SK-N-SH treated with all-trans-retinoic acid at 6 μM for 48 hours (cell line): ENCODE measurements at regions not wholly inside any gene's neighbourhood (a gene's known extent, or its start where the extent isn't known, plus 50 kb on each side); places are given as distances from the start of the nearest gene placed in this dataset.

ENCODE experiments used
- ARNTL ChIP-seq: fragments of 450-650 bp; formaldehyde crosslinking; IDR thresholded peaks from 2 replicates; pipeline ENCODE4 v1.5.0; 2020; ENCODE audit warnings: low read depth, mild to moderate bottlenecking, moderate library complexity, borderline replicate concordance
- BACH2 ChIP-seq: fragments of 250-450 bp; sonication (Bioruptor Pico); IDR thresholded peaks from 2 replicates; pipeline ENCODE4 v1.9.0; 2021; ENCODE audit warnings: mild to moderate bottlenecking, borderline replicate concordance
- ESRRG ChIP-seq: fragments of 250-450 bp; sonication (Bioruptor Pico); IDR thresholded peaks from 2 replicates; pipeline ENCODE4 v1.6.1; 2021; ENCODE audit warnings: mild to moderate bottlenecking
- GLIS3 ChIP-seq: fragments of 250-450 bp; sonication (Bioruptor Pico); IDR thresholded peaks from 2 replicates; pipeline ENCODE4 v1.5.0; 2020; ENCODE audit warnings: mild to moderate bottlenecking, moderate library complexity
- OSR1 ChIP-seq: fragments of 250-450 bp; sonication (Bioruptor Pico); IDR thresholded peaks from 2 replicates; pipeline ENCODE4 v1.8.0; 2022; ENCODE audit warnings: moderate library complexity, mild to moderate bottlenecking, inconsistent platforms
- TCF4 ChIP-seq: fragments of 250-450 bp; sonication (Bioruptor Pico); IDR thresholded peaks from 2 replicates; pipeline ENCODE4 v1.8.0; 2021; ENCODE audit warnings: mild to moderate bottlenecking, moderate library complexity, borderline replicate concordance
- ZC3H10 ChIP-seq: fragments of 250-450 bp; sonication (Bioruptor Pico); IDR thresholded peaks from 2 replicates; pipeline ENCODE4 v1.5.1; 2021; ENCODE audit warnings: mild to moderate bottlenecking, moderate library complexity
- ZFP30 ChIP-seq: fragments of 450-650 bp; formaldehyde crosslinking; IDR thresholded peaks from 2 replicates; pipeline ENCODE4 v1.5.0; 2022; ENCODE audit warnings: mild to moderate bottlenecking, moderate library complexity
- ZNF565 ChIP-seq: fragments of 450-650 bp; formaldehyde crosslinking; conservative IDR thresholded peaks from 2 replicates; pipeline ENCODE4 v1.5.0; 2020; ENCODE audit warnings: low read depth, mild to moderate bottlenecking, moderate library complexity
- ZNF8 ChIP-seq: fragments of 450-650 bp; formaldehyde crosslinking; IDR thresholded peaks from 2 replicates; pipeline ENCODE4 v1.5.0; 2020; ENCODE audit warnings: mild to moderate bottlenecking, moderate library complexity
- TF ChIP-seq, protein P1 (sequence below): fragments of 250-450 bp; sonication (Bioruptor Pico); IDR thresholded peaks from 2 replicates; pipeline ENCODE4 v1.8.0; 2020; ENCODE audit warnings: mild to moderate bottlenecking, moderate library complexity, borderline replicate concordance
- TF ChIP-seq, protein P2 (sequence below): fragments of 250-450 bp; sonication (Bioruptor Pico); IDR thresholded peaks from 2 replicates; pipeline ENCODE4 v1.5.0; 2020; ENCODE audit warnings: mild to moderate bottlenecking, moderate library complexity
- TF ChIP-seq, protein P3 (sequence below): fragments of 250-450 bp; sonication (Bioruptor Pico); IDR thresholded peaks from 2 replicates; pipeline ENCODE4 v1.5.1; 2021; ENCODE audit warnings: mild to moderate bottlenecking, moderate library complexity

DNA sequence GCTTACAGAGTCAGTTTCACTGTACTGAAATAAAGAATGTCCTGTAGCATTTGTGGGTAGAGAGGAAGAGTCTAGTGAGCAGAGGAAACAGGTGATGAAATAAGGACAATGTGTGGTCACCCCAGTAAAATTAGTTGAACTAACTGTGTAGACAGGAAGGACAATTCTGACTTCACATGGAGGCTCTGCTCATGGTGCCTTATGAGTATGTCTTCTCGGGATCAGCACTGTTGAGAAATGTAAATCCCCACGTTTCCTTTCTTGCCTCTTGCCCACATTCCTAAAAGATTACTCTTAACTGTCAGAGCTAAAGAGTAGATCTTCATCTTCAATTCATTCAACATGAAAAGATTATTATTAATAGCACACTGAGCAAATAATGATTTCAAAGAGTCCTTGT, 113.2 kb upstream of the FLRT2 start:
- no peak for TF ChIP-seq OSR1 (CRISPR knock-in tag)
- TF ChIP-seq GLIS3 (CRISPR knock-in tag): no peak
- TF ChIP-seq ESRRG (CRISPR knock-in tag): no peak
- TF ChIP-seq ZC3H10: no peak
- no peak for TF ChIP-seq ARNTL (CRISPR knock-in tag)
- TF ChIP-seq BACH2 (CRISPR knock-in tag): no peak
- TF ChIP-seq, protein P1, sequence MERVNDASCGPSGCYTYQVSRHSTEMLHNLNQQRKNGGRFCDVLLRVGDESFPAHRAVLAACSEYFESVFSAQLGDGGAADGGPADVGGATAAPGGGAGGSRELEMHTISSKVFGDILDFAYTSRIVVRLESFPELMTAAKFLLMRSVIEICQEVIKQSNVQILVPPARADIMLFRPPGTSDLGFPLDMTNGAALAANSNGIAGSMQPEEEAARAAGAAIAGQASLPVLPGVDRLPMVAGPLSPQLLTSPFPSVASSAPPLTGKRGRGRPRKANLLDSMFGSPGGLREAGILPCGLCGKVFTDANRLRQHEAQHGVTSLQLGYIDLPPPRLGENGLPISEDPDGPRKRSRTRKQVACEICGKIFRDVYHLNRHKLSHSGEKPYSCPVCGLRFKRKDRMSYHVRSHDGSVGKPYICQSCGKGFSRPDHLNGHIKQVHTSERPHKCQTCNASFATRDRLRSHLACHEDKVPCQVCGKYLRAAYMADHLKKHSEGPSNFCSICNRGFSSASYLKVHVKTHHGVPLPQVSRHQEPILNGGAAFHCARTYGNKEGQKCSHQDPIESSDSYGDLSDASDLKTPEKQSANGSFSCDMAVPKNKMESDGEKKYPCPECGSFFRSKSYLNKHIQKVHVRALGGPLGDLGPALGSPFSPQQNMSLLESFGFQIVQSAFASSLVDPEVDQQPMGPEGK (CRISPR knock-in tag): no peak
- no peak for TF ChIP-seq ZNF8 (CRISPR knock-in tag)
- TF ChIP-seq, protein P2, sequence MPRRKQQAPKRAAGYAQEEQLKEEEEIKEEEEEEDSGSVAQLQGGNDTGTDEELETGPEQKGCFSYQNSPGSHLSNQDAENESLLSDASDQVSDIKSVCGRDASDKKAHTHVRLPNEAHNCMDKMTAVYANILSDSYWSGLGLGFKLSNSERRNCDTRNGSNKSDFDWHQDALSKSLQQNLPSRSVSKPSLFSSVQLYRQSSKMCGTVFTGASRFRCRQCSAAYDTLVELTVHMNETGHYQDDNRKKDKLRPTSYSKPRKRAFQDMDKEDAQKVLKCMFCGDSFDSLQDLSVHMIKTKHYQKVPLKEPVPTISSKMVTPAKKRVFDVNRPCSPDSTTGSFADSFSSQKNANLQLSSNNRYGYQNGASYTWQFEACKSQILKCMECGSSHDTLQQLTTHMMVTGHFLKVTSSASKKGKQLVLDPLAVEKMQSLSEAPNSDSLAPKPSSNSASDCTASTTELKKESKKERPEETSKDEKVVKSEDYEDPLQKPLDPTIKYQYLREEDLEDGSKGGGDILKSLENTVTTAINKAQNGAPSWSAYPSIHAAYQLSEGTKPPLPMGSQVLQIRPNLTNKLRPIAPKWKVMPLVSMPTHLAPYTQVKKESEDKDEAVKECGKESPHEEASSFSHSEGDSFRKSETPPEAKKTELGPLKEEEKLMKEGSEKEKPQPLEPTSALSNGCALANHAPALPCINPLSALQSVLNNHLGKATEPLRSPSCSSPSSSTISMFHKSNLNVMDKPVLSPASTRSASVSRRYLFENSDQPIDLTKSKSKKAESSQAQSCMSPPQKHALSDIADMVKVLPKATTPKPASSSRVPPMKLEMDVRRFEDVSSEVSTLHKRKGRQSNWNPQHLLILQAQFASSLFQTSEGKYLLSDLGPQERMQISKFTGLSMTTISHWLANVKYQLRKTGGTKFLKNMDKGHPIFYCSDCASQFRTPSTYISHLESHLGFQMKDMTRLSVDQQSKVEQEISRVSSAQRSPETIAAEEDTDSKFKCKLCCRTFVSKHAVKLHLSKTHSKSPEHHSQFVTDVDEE (CRISPR knock-in tag): no peak
- TF ChIP-seq ZFP30 (CRISPR knock-in tag): no peak
- TF ChIP-seq, protein P3, sequence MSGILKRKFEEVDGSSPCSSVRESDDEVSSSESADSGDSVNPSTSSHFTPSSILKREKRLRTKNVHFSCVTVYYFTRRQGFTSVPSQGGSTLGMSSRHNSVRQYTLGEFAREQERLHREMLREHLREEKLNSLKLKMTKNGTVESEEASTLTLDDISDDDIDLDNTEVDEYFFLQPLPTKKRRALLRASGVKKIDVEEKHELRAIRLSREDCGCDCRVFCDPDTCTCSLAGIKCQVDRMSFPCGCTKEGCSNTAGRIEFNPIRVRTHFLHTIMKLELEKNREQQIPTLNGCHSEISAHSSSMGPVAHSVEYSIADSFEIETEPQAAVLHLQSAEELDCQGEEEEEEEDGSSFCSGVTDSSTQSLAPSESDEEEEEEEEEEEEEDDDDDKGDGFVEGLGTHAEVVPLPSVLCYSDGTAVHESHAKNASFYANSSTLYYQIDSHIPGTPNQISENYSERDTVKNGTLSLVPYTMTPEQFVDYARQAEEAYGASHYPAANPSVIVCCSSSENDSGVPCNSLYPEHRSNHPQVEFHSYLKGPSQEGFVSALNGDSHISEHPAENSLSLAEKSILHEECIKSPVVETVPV (CRISPR knock-in tag): no peak
- TF ChIP-seq TCF4 (CRISPR knock-in tag): no peak
- no peak for TF ChIP-seq ZNF565 (CRISPR knock-in tag)
